ENCODE measurements at regions not wholly inside any gene's neighbourhood (a gene's known extent, or its start where the extent isn't known, plus 50 kb on each side); places are given as distances from the start of the nearest gene placed in this dataset.

- no peaks in the 10 kb centered on the region for H4K20me1 ChIP-seq (ENCODE audit: insufficient read depth, low read length)
- H3K4me2 ChIP-seq (ENCODE audit: low read depth, low read length) = peak overlapping the region; percentile 42; the same call in 1 of the 2 replicates
- no peak overlapping the region for H3K4me3 ChIP-seq (ENCODE audit: insufficient read depth, low read depth, low read length)
- ChIA-PET CTCF (interaction anchor here (0.6 kb wide), 1 partner anchor 305 kb away, joined by 4 read pairs; no protein-coding TSS in a partner anchor), POLR2A (ENCODE audit: unreplicated experiment) (no interaction called here)
- H4K91ac ChIP-seq (ENCODE audit: insufficient read depth, low read depth, low read length) = no peak overlapping the region
- H3K14ac ChIP-seq (replicated peaks; ENCODE audit: low read depth, low read length) = no peak overlapping the region
- TF ChIP-seq BHLHE40 (IDR thresholded peaks at IDR 0.05; ENCODE audit: low read depth, low read length) (no peak), MAFK (IDR thresholded peaks at IDR 0.05; ENCODE audit: low read depth, low read length) (no peak), RFX5 (IDR thresholded peaks at IDR 0.05; ENCODE audit: low read depth, low read length) (no peak), MAZ (IDR thresholded peaks at IDR 0.05; ENCODE audit: borderline replicate concordance, low read depth, low read length) (no peak), SMC3 (IDR thresholded peaks at IDR 0.05; ENCODE audit: low read depth, low read length) (peak; percentile 60), MXI1 (IDR thresholded peaks at IDR 0.05; ENCODE audit: borderline replicate concordance, low read depth, low read length) (no peak), CHD1 (IDR thresholded peaks at IDR 0.05; ENCODE audit: low read depth, low read length) (no peak), RAD21 (IDR thresholded peaks at IDR 0.05; ENCODE audit: low read length) (peak; percentile 72), RCOR1 (IDR thresholded peaks at IDR 0.05; ENCODE audit: insufficient replicate concordance, low read length) (no peak), CEBPB (IDR thresholded peaks at IDR 0.05; ENCODE audit: low read depth, low read length) (no peak), POLR2A (IDR thresholded peaks at IDR 0.05; ENCODE audit: low read depth, low read length) (no peak), FOS (IDR thresholded peaks at IDR 0.05; ENCODE audit: low read depth, low read length) (no peak), NFE2L2 (IDR thresholded peaks at IDR 0.05; ENCODE audit: low read depth, low read length) (no peak)
- TF ChIP-seq, protein P1, sequence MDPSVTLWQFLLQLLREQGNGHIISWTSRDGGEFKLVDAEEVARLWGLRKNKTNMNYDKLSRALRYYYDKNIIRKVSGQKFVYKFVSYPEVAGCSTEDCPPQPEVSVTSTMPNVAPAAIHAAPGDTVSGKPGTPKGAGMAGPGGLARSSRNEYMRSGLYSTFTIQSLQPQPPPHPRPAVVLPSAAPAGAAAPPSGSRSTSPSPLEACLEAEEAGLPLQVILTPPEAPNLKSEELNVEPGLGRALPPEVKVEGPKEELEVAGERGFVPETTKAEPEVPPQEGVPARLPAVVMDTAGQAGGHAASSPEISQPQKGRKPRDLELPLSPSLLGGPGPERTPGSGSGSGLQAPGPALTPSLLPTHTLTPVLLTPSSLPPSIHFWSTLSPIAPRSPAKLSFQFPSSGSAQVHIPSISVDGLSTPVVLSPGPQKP (IDR thresholded peaks at IDR 0.05; ENCODE audit: borderline replicate concordance, low read depth, low read length) = no peak
- TF ChIP-seq, protein P2, sequence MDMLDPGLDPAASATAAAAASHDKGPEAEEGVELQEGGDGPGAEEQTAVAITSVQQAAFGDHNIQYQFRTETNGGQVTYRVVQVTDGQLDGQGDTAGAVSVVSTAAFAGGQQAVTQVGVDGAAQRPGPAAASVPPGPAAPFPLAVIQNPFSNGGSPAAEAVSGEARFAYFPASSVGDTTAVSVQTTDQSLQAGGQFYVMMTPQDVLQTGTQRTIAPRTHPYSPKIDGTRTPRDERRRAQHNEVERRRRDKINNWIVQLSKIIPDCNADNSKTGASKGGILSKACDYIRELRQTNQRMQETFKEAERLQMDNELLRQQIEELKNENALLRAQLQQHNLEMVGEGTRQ (IDR thresholded peaks at IDR 0.05; ENCODE audit: low read depth, low read length) = no peak
- TF ChIP-seq, protein P3, sequence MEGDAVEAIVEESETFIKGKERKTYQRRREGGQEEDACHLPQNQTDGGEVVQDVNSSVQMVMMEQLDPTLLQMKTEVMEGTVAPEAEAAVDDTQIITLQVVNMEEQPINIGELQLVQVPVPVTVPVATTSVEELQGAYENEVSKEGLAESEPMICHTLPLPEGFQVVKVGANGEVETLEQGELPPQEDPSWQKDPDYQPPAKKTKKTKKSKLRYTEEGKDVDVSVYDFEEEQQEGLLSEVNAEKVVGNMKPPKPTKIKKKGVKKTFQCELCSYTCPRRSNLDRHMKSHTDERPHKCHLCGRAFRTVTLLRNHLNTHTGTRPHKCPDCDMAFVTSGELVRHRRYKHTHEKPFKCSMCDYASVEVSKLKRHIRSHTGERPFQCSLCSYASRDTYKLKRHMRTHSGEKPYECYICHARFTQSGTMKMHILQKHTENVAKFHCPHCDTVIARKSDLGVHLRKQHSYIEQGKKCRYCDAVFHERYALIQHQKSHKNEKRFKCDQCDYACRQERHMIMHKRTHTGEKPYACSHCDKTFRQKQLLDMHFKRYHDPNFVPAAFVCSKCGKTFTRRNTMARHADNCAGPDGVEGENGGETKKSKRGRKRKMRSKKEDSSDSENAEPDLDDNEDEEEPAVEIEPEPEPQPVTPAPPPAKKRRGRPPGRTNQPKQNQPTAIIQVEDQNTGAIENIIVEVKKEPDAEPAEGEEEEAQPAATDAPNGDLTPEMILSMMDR (conservative IDR thresholded peaks at IDR 0.05; ENCODE audit: low read depth, low read length) = peak; percentile 78
- no peaks in the 10 kb centered on the region for H3K36me3 ChIP-seq (ENCODE audit: control insufficient read depth, insufficient read depth, low read length)
- dilution Hi-C loops (cut with HindIII; ENCODE audit: low sequenced_read_pairs, unreplicated experiment) (no loop called here), intact Hi-C loops (cut with micrococcal nuclease) (loop anchor here (1.0 kb wide), 3 partner anchors 320 to 468 kb away; no protein-coding TSS in a partner anchor), in situ Hi-C loops (cut with MboI; ENCODE audit: low sequenced_read_pairs) (loop anchor here (10.0 kb wide), 3 partner anchors 320 to 470 kb away; no protein-coding TSS in a partner anchor)
- H3K9me3 ChIP-seq (ENCODE audit: control insufficient read depth, insufficient read depth, low read length) = no peaks in the 10 kb centered on the region
- H3K27me3 ChIP-seq (ENCODE audit: control insufficient read depth, insufficient read depth, low read length) = no peaks in the 10 kb centered on the region
- no peak overlapping the region for H3K4ac ChIP-seq (ENCODE audit: low read depth, low read length)
- H2AK9ac ChIP-seq (replicated peaks; ENCODE audit: low read depth, low read length, poor library complexity) = no peak overlapping the region
- H2AFZ ChIP-seq (replicated peaks; ENCODE audit: low read length, poor library complexity) = no peak overlapping the region
- H2BK15ac ChIP-seq (ENCODE audit: low read depth, low read length) = no peak overlapping the region
- no peak overlapping the region for H4K8ac ChIP-seq (ENCODE audit: low read depth in 2 of 2, low read length in 2 of 2)
- H4K5ac ChIP-seq (ENCODE audit: low read depth, low read length) = no peak overlapping the region
- DNase-seq (peak; percentile 77), ATAC-seq (ENCODE audit: low read depth) (peak; percentile 62)
- H3K4me1 ChIP-seq (ENCODE audit: control insufficient read depth, insufficient read depth, low read length) = no peaks in the 10 kb centered on the region
- no peaks in the 10 kb centered on the region for H3K79me1 ChIP-seq (ENCODE audit: low read depth in 1 of 2, low read length in 2 of 2)
- H3K9me1 ChIP-seq (ENCODE audit: insufficient read depth, low read length) = no peaks in the 10 kb centered on the region
- H3K56ac ChIP-seq (ENCODE audit: extremely low read depth, insufficient read depth, low read length) = no peak overlapping the region
- no peak overlapping the region for H3K27ac ChIP-seq (ENCODE audit: insufficient read depth, low read length)
- no peak overlapping the region for H3K18ac ChIP-seq (ENCODE audit: low read depth, low read length)
- WGBS, 2 experiments (ENCODE audit: extremely low coverage in 2 of 2, insufficient read length in 1 of 2) = no CpG with 5 or more reads among the region's 5 CpGs
- H3K23ac ChIP-seq (ENCODE audit: low read depth, low read length) = no peak overlapping the region
- H2BK5ac ChIP-seq (ENCODE audit: low read depth, low read length, poor library complexity, severe bottlenecking) = no peak overlapping the region
- BruUV-seq (replicated peaks) = no TSS peak
- no peak overlapping the region for H3K9ac ChIP-seq (ENCODE audit: low read depth, low read length)
- no peak overlapping the region for H2BK20ac ChIP-seq (ENCODE audit: low read depth, low read length)
- H2AK5ac ChIP-seq (ENCODE audit: low read depth, low read length) = no peak overlapping the region
- no peak overlapping the region for H2BK120ac ChIP-seq (ENCODE audit: low read depth, low read length)
Measured at GRCh38 chr10:61284222-61284890, 168.8 kb downstream of the TMEM26 start.
